OCI-LY1 (cell line): ENCODE measurements at regions not wholly inside any gene's neighbourhood (a gene's known extent, or its start where the extent isn't known, plus 50 kb on each side); places are given as distances from the start of the nearest gene placed in this dataset.
"Not testable (repeated sequence)": the region's sequence is repeated elsewhere in the genome, so short reads cannot be mapped to it uniquely, and the experiment has no call there.

Source experiments
- H2AFZ ChIP-seq: fragments of 200-600 bp; sonication (generic), shearing (Covaris generic); 2 replicates; pipeline ENCODE4 v1.6.0; 2014; ENCODE audit warnings: antibody characterized with exemption, mild to moderate bottlenecking, low read length
- H3F3A ChIP-seq: fragments of 200-600 bp; sonication (generic), shearing (Covaris generic); 2 replicates; pipeline ENCODE4 v1.6.0; 2014; ENCODE audit warnings: mild to moderate bottlenecking, antibody characterized with exemption, low read length, moderate library complexity; ENCODE audit not compliant: insufficient read depth
- H3K27ac ChIP-seq: fragments of 200-600 bp; sonication (generic); 2 replicates; pipeline ENCODE4 v1.5.1; 2014; ENCODE audit warnings: low read length, mixed run types, mild to moderate bottlenecking, low read depth; ENCODE audit not compliant: poor library complexity, severe bottlenecking
- H3K27me3 ChIP-seq: fragments of 200-600 bp; sonication (generic); 2 replicates; pipeline ENCODE4 v1.6.0; 2014; ENCODE audit warnings: antibody characterized with exemption, mild to moderate bottlenecking, low read length, moderate library complexity; ENCODE audit not compliant: insufficient read depth
- H3K36me3 ChIP-seq: fragments of 200-600 bp; sonication (generic); 2 replicates; pipeline ENCODE4 v1.6.1; 2014; ENCODE audit warnings: mild to moderate bottlenecking, antibody characterized with exemption, low read length, moderate library complexity, mixed read lengths; ENCODE audit not compliant: insufficient read depth
- H3K4me1 ChIP-seq: fragments of 200-600 bp; sonication (generic); 2 replicates; pipeline ENCODE4 v1.5.1; 2014; ENCODE audit warnings: mild to moderate bottlenecking, low read length, moderate library complexity; ENCODE audit not compliant: insufficient read depth, severe bottlenecking
- H3K4me2 ChIP-seq: fragments of 200-600 bp; sonication (generic), shearing (Covaris generic); 2 replicates; pipeline ENCODE4 v1.6.1; 2014; ENCODE audit warnings: low read length
- H3K4me3 ChIP-seq: fragments of 200-600 bp; sonication (generic); 2 replicates; pipeline ENCODE4 v1.5.1; 2014; ENCODE audit warnings: low read length, low read depth, mild to moderate bottlenecking, mixed read lengths; ENCODE audit not compliant: poor library complexity, severe bottlenecking
- H3K79me2 ChIP-seq: fragments of 200-600 bp; shearing (Covaris generic); 2 replicates; pipeline ENCODE4 v1.6.1; 2016; ENCODE audit warnings: mixed run types, low read length, mixed read lengths; ENCODE audit not compliant: insufficient read depth
- H3K9ac ChIP-seq: fragments of 200-600 bp; sonication (generic), shearing (Covaris generic); 2 replicates; pipeline ENCODE4 v1.6.1; 2014; ENCODE audit warnings: mild to moderate bottlenecking, low read length, mixed read lengths
- H3K9me2 ChIP-seq: fragments of 200-600 bp; sonication (generic), shearing (Covaris generic); 2 replicates; pipeline ENCODE4 v1.6.1; 2014; ENCODE audit warnings: low read depth, mild to moderate bottlenecking, low read length, mixed read lengths
- H3K9me3 ChIP-seq: fragments of 200-600 bp; shearing (Covaris generic); 2 replicates; pipeline ENCODE4 v1.6.1; 2014; ENCODE audit warnings: low read length, mixed read lengths
- H4K20me1 ChIP-seq: fragments of 200-600 bp; sonication (generic), shearing (Covaris generic); 2 replicates; pipeline ENCODE4 v1.6.0; 2016; ENCODE audit warnings: mild to moderate bottlenecking, low read length; ENCODE audit not compliant: insufficient read depth
- EZH2 ChIP-seq: fragments of 200-600 bp; sonication (generic), shearing (Covaris generic); IDR thresholded peaks from 2 replicates; pipeline ENCODE4 v1.8.0; 2017; ENCODE audit warnings: borderline replicate concordance, mixed run types, mild to moderate bottlenecking, antibody characterized with exemption, low read length, moderate library complexity, mixed read lengths
- TF ChIP-seq, protein P1 (sequence below): fragments of 200-600 bp; sonication (generic), shearing (Covaris generic); IDR thresholded peaks from 2 replicates; pipeline ENCODE4 v1.5.1; 2017; ENCODE audit warnings: mild to moderate bottlenecking, antibody characterized with exemption, low read length, moderate library complexity, mixed read lengths

DNA sequence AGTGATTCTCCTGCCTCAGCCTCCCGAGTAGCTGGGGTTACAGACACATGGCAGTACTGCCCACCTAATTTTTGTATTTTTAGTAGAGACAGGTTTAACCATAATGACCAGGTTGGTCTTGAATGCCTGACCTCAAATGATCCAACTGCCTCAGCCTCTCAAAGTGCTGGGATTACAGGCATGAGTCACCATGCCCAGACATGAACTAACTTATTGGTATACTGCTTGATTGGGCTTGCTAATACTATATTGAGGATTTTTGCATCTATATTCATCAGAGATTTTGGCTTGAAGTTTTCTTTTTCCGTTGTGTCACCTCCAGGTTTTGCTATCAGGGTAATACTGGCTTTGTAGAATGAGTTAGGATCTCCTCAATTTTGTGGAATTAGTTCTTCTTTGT is 706.1 kb upstream of the HS6ST1 start:
- Histone ChIP-seq H3K27me3 (no peaks in the 10 kb centered on the region), H3K4me1 (no peaks in the 10 kb centered on the region), H3K79me2 (no peaks in the 10 kb centered on the region), H3K4me3 (no peak overlapping the region), H3F3A (no peaks in the 10 kb centered on the region), H3K36me3 (no peaks in the 10 kb centered on the region), H3K27ac (no peak overlapping the region), H3K9me2 (no peaks in the 10 kb centered on the region), H4K20me1 (no peaks in the 10 kb centered on the region), H3K9me3 (no peaks in the 10 kb centered on the region), H2AFZ (no peak overlapping the region), H3K9ac (no peak overlapping the region), H3K4me2 (no peak overlapping the region)
- no peak for TF ChIP-seq EZH2
- TF ChIP-seq, protein P1, sequence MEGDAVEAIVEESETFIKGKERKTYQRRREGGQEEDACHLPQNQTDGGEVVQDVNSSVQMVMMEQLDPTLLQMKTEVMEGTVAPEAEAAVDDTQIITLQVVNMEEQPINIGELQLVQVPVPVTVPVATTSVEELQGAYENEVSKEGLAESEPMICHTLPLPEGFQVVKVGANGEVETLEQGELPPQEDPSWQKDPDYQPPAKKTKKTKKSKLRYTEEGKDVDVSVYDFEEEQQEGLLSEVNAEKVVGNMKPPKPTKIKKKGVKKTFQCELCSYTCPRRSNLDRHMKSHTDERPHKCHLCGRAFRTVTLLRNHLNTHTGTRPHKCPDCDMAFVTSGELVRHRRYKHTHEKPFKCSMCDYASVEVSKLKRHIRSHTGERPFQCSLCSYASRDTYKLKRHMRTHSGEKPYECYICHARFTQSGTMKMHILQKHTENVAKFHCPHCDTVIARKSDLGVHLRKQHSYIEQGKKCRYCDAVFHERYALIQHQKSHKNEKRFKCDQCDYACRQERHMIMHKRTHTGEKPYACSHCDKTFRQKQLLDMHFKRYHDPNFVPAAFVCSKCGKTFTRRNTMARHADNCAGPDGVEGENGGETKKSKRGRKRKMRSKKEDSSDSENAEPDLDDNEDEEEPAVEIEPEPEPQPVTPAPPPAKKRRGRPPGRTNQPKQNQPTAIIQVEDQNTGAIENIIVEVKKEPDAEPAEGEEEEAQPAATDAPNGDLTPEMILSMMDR = no peak

DNA sequence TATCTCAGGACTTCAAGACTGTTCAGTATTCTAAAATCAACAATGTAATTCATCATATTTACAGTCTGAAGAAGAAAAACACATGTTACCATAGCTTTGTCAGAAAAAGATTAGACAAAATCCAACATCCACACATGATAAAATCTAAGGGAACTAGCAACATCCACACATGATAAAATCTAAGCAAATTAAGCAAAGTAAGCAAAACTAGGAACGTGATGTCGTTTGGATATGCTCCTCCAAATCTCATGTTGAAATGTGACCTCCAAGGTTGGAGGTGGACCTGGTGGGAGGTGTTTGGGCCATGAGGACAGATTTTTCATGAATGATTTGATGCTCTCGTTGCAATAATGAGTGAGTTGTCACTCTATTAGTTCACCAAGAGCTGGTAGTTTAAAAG is 717.3 kb upstream of the HS6ST1 start:
- no peaks in the 10 kb centered on the region for H3K79me2 ChIP-seq
- H3K27ac ChIP-seq = no peak overlapping the region
- H3K9ac ChIP-seq = no peak overlapping the region
- no peak for TF ChIP-seq EZH2
- TF ChIP-seq, protein P1 = no peak
- no peaks in the 10 kb centered on the region for H3K27me3 ChIP-seq
- no peaks in the 10 kb centered on the region for H3K4me1 ChIP-seq
- H3F3A ChIP-seq = no peaks in the 10 kb centered on the region
- H4K20me1 ChIP-seq = no peaks in the 10 kb centered on the region
- H3K9me2 ChIP-seq = no peaks in the 10 kb centered on the region
- H2AFZ ChIP-seq = no peak overlapping the region
- H3K4me2 ChIP-seq = no peak overlapping the region
- no peaks in the 10 kb centered on the region for H3K36me3 ChIP-seq
- H3K4me3 ChIP-seq = no peak overlapping the region
- H3K9me3 ChIP-seq = no peaks in the 10 kb centered on the region

DNA sequence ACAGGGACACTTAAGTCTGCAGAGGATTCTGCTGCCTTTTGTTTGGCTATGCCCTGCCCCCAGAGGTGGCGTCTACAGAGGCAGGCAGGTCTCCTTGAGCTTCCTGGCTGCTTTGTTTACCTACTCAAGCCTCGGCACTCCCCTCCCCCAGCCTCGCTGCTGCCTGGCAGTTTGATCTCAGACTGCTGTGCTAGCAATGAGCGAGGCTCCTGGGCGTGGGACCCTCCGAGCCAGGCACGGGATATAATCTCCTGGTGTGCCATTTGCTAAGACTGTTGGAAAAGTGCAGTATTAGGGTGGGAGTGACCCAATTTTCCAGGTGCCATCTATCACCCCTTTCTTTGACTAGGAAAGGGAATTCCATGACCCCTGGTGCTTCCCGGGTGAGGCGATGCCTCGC is 725.0 kb upstream of the HS6ST1 start:
- H3K36me3 ChIP-seq, H3K9me2 ChIP-seq, H3F3A ChIP-seq, H3K9ac ChIP-seq, H3K4me1 ChIP-seq, H2AFZ ChIP-seq, H3K27ac ChIP-seq, H3K27me3 ChIP-seq, H3K4me2 ChIP-seq, H3K79me2 ChIP-seq, H3K9me3 ChIP-seq, H3K4me3 ChIP-seq, H4K20me1 ChIP-seq: not testable (repeated sequence)

DNA sequence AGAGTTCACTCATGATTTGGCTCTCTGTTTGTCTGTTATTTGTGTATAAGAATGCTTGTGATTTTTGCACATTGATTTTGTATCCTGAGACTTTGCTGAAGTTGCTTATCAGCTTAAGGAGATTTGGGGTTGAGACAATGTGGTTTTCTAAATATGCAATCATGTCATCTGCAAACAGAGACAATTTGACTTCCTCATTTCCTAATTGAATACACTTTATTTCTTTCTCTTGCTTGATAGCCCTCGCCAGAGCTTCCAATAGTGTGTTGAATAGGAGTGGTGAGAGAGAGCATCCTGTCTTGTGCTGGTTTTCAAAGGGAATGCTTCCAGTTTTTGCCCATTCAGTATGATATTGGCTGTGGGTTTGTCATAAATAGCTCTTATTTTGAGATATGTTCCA is 727.8 kb upstream of the HS6ST1 start:
- H2AFZ ChIP-seq, H3K79me2 ChIP-seq, H4K20me1 ChIP-seq, H3K27ac ChIP-seq, H3K4me2 ChIP-seq, H3K9ac ChIP-seq, H3F3A ChIP-seq, H3K9me2 ChIP-seq, H3K4me1 ChIP-seq, H3K36me3 ChIP-seq, H3K27me3 ChIP-seq, H3K4me3 ChIP-seq, H3K9me3 ChIP-seq: not testable (repeated sequence)
